Trophoblast cell (in vitro differentiated cells and primary cell): ENCODE measurements at regions not wholly inside any gene's neighbourhood (a gene's known extent, or its start where the extent isn't known, plus 50 kb on each side); places are given as distances from the start of the nearest gene placed in this dataset.

Source experiments
- DNase-seq, 2 donors: peaks; one replicate each; pipeline ENCODE4 v3.0.0-alpha.2; 2016
- H2AFZ ChIP-seq: 2 replicates; pipeline ENCODE4 v1.6.1; 2013; ENCODE audit warnings: low read length, moderate library complexity, mild to moderate bottlenecking; ENCODE audit not compliant: insufficient read depth, poor library complexity
- H2AK5ac ChIP-seq: 2 replicates; pipeline ENCODE4 v1.6.1; 2013; ENCODE audit warnings: mild to moderate bottlenecking, low read length
- H2BK120ac ChIP-seq: 2 replicates; pipeline ENCODE4 v1.6.1; 2013; ENCODE audit warnings: low read length, mild to moderate bottlenecking, moderate library complexity; ENCODE audit not compliant: insufficient read depth, poor library complexity
- H2BK12ac ChIP-seq: 2 replicates; pipeline ENCODE4 v1.6.1; 2013; ENCODE audit warnings: mild to moderate bottlenecking, low read length, moderate library complexity
- H2BK5ac ChIP-seq: 2 replicates; pipeline ENCODE4 v1.6.1; 2013; ENCODE audit warnings: low read length, low read depth, moderate library complexity, mild to moderate bottlenecking; ENCODE audit not compliant: poor library complexity
- H3K14ac ChIP-seq: 2 replicates; pipeline ENCODE4 v1.6.1; 2013; ENCODE audit warnings: mild to moderate bottlenecking, low read length
- H3K18ac ChIP-seq: 2 replicates; pipeline ENCODE4 v1.6.1; 2013; ENCODE audit warnings: mild to moderate bottlenecking, low read length
- H3K23ac ChIP-seq: 2 replicates; pipeline ENCODE4 v1.6.1; 2013; ENCODE audit warnings: low read length
- H3K27ac ChIP-seq: 2 replicates; pipeline ENCODE4 v1.5.1; 2013; ENCODE audit warnings: low read depth, mild to moderate bottlenecking, inconsistent platforms, low read length, moderate library complexity
- H3K27me3 ChIP-seq: 2 replicates; pipeline ENCODE4 v1.6.1; 2013; ENCODE audit warnings: inconsistent platforms, mild to moderate bottlenecking, low read length, moderate library complexity; ENCODE audit not compliant: insufficient read depth
- H3K36me3 ChIP-seq, 2 experiments: 1 replicate in 1 of 2; 2 replicates in 1 of 2; pipeline ENCODE4 v1.6.1; 2013; ENCODE audit warnings: low read length in 2 of 2, mild to moderate bottlenecking in 2 of 2, moderate library complexity in 1 of 2; ENCODE audit not compliant: insufficient read depth in 2 of 2, control insufficient read depth in 1 of 2
- H3K4ac ChIP-seq: 2 replicates; pipeline ENCODE4 v1.6.1; 2013; ENCODE audit warnings: low read depth, mild to moderate bottlenecking, low read length, moderate library complexity
- H3K4me1 ChIP-seq, 2 experiments: 1 replicate in 1 of 2; 2 replicates in 1 of 2; pipeline ENCODE4 v1.6.1; 2013; ENCODE audit warnings: low read length in 2 of 2, mild to moderate bottlenecking in 2 of 2, moderate library complexity in 1 of 2; ENCODE audit not compliant: insufficient read depth in 2 of 2, control insufficient read depth in 1 of 2
- H3K4me2 ChIP-seq: 2 replicates; pipeline ENCODE4 v1.6.1; 2013; ENCODE audit warnings: inconsistent platforms, mild to moderate bottlenecking, low read length, moderate library complexity
- H3K4me3 ChIP-seq: 2 replicates; pipeline ENCODE4 v1.5.1; 2013; ENCODE audit warnings: mild to moderate bottlenecking, low read depth, low read length, inconsistent platforms
- H3K79me1 ChIP-seq: one replicate; pipeline ENCODE4 v1.6.1; 2013; ENCODE audit warnings: low read length
- H3K79me2 ChIP-seq: 2 replicates; pipeline ENCODE4 v1.6.1; 2013; ENCODE audit warnings: low read length, mild to moderate bottlenecking; ENCODE audit not compliant: control insufficient read depth, insufficient read depth, poor library complexity
- H3K9ac ChIP-seq: 2 replicates; pipeline ENCODE4 v1.6.1; 2013; ENCODE audit warnings: mild to moderate bottlenecking, low read length
- H3K9me3 ChIP-seq: 2 replicates; pipeline ENCODE4 v1.6.1; 2013; ENCODE audit warnings: low read depth, mild to moderate bottlenecking, control low read depth, inconsistent platforms, low read length; ENCODE audit not compliant: insufficient read depth
- H4K12ac ChIP-seq: 2 replicates; pipeline ENCODE4 v1.6.1; 2013; ENCODE audit warnings: low read depth, mild to moderate bottlenecking, low read length, moderate library complexity
- H4K8ac ChIP-seq: 2 replicates; pipeline ENCODE4 v1.6.1; 2013; ENCODE audit warnings: low read depth, mild to moderate bottlenecking, low read length, moderate library complexity
- H4K91ac ChIP-seq: one replicate; pipeline ENCODE4 v1.6.1; 2013; ENCODE audit warnings: low read depth, mild to moderate bottlenecking, low read length, moderate library complexity
- WGBS: extraction: QIAGEN DNeasy Blood & Tissue Kit; methylation state at CpG from one replicate; pipeline ENCODE4 v1.1.7; 2013; ENCODE audit warnings: missing lambda C conversion rate; ENCODE audit not compliant: insufficient read length, insufficient coverage; ENCODE audit errors: extremely low coverage; 5-methylcytosine and 5-hydroxymethylcytosine counted together

- no CpG with 5 or more reads among the region's 3 CpGs for WGBS
- Histone ChIP-seq H3K79me1 (no peaks in the 10 kb centered on the region), H2BK12ac (no peak overlapping the region), H4K91ac (no peak overlapping the region), H3K4me1 (no peaks in the 10 kb centered on the region), H3K4ac (no peak overlapping the region), H3K9ac (no peak overlapping the region), H3K14ac (no peak overlapping the region), H3K79me2 (no peaks in the 10 kb centered on the region), H3K27me3 (no peaks in the 10 kb centered on the region), H2BK120ac (no peak overlapping the region), H3K18ac (no peak overlapping the region), H4K8ac (no peak overlapping the region), H2BK5ac (no peak overlapping the region), H3K23ac (no peak overlapping the region), H4K12ac (no peak overlapping the region), H3K9me3 (peaks cover 4% of the 10 kb centered on the region), H3K27ac (no peak overlapping the region), H2AFZ (no peak overlapping the region), H3K4me2 (no peak overlapping the region), H3K36me3 (no peaks in the 10 kb centered on the region), H2AK5ac (no peak overlapping the region), H3K4me3 (no peak overlapping the region)
- DNase-seq = no peak
These were observed 133.3 kb downstream of the PFKFB3 start for GRCh38 chr10:6336016-6336415.

- no peak for DNase-seq
- no peak overlapping the region for H3K4me3 ChIP-seq
- no peaks in the 10 kb centered on the region for H3K79me2 ChIP-seq
- no peak overlapping the region for H3K4me2 ChIP-seq
- H3K36me3 ChIP-seq = no peaks in the 10 kb centered on the region
- no peak overlapping the region for H4K8ac ChIP-seq
- H3K27me3 ChIP-seq = no peaks in the 10 kb centered on the region
- H3K23ac ChIP-seq = no peak overlapping the region
- H2BK12ac ChIP-seq = no peak overlapping the region
- H3K4ac ChIP-seq = no peak overlapping the region
- no peak overlapping the region for H3K27ac ChIP-seq
- H2AK5ac ChIP-seq = no peak overlapping the region
- H2BK5ac ChIP-seq = no peak overlapping the region
- no peaks in the 10 kb centered on the region for H3K79me1 ChIP-seq
- H4K91ac ChIP-seq = no peak overlapping the region
- no peak overlapping the region for H4K12ac ChIP-seq
- no peak overlapping the region for H3K14ac ChIP-seq
- H2BK120ac ChIP-seq = no peak overlapping the region
- no peaks in the 10 kb centered on the region for H3K4me1 ChIP-seq
- peaks cover 4% of the 10 kb centered on the region for H3K9me3 ChIP-seq
- H2AFZ ChIP-seq = no peak overlapping the region
- no peak overlapping the region for H3K9ac ChIP-seq
- H3K18ac ChIP-seq = no peak overlapping the region
- no CpG with 5 or more reads among the region's 6 CpGs for WGBS
These were observed 134.7 kb downstream of the PFKFB3 start for GRCh38 chr10:6337382-6337781.

- Histone ChIP-seq H2BK120ac (no peak overlapping the region), H3K4me1 (no peaks in the 10 kb centered on the region), H3K4me3 (no peak overlapping the region), H3K79me1 (no peaks in the 10 kb centered on the region), H3K18ac (no peak overlapping the region), H3K27ac (no peak overlapping the region), H3K23ac (no peak overlapping the region), H3K9ac (no peak overlapping the region), H3K79me2 (no peaks in the 10 kb centered on the region), H3K36me3 (no peaks in the 10 kb centered on the region), H3K14ac (no peak overlapping the region), H3K9me3 (peaks cover 3% of the 10 kb centered on the region), H3K27me3 (no peaks in the 10 kb centered on the region), H3K4me2 (no peak overlapping the region), H2BK5ac (no peak overlapping the region), H3K4ac (no peak overlapping the region), H4K91ac (no peak overlapping the region), H4K12ac (no peak overlapping the region), H2AK5ac (no peak overlapping the region), H2AFZ (no peak overlapping the region), H4K8ac (no peak overlapping the region), H2BK12ac (no peak overlapping the region)
- no peak for DNase-seq
- no CpG with 5 or more reads among the region's 7 CpGs for WGBS
These were observed 135.6 kb downstream of the PFKFB3 start for GRCh38 chr10:6338361-6338760.

- no CpG with 5 or more reads among the region's 5 CpGs for WGBS
- no peak overlapping the region for H2AK5ac ChIP-seq
- no peak overlapping the region for H3K4me2 ChIP-seq
- H3K27ac ChIP-seq = no peak overlapping the region
- no peak overlapping the region for H3K4ac ChIP-seq
- no peak overlapping the region for H4K91ac ChIP-seq
- no peak overlapping the region for H4K8ac ChIP-seq
- no peaks in the 10 kb centered on the region for H3K36me3 ChIP-seq
- no peak overlapping the region for H3K9ac ChIP-seq
- no peak overlapping the region for H2AFZ ChIP-seq
- no peak overlapping the region for H4K12ac ChIP-seq
- H3K79me1 ChIP-seq = no peaks in the 10 kb centered on the region
- no peak overlapping the region for H3K18ac ChIP-seq
- H3K27me3 ChIP-seq = no peaks in the 10 kb centered on the region
- no peak overlapping the region for H2BK12ac ChIP-seq
- H2BK120ac ChIP-seq = no peak overlapping the region
- no peak overlapping the region for H3K14ac ChIP-seq
- no peak overlapping the region for H3K4me3 ChIP-seq
- no peaks in the 10 kb centered on the region for H3K4me1 ChIP-seq
- no peak for DNase-seq
- peaks cover 3% of the 10 kb centered on the region for H3K9me3 ChIP-seq
- H3K79me2 ChIP-seq = no peaks in the 10 kb centered on the region
- no peak overlapping the region for H3K23ac ChIP-seq
- H2BK5ac ChIP-seq = no peak overlapping the region
These were observed 137.2 kb downstream of the PFKFB3 start for GRCh38 chr10:6339891-6340290.
